GM23338 (cell line): ENCODE measurements at regions not wholly inside any gene's neighbourhood (a gene's known extent, or its start where the extent isn't known, plus 50 kb on each side); places are given as distances from the start of the nearest gene placed in this dataset.
"Not testable (repeated sequence)": the region's sequence is repeated elsewhere in the genome, so short reads cannot be mapped to it uniquely, and the experiment has no call there.

ENCODE experiments used
- EZH2 ChIP-seq: fragments of 200-600 bp; sonication (generic); IDR thresholded peaks from one replicate; pipeline ENCODE4 v1.8.0; 2017; ENCODE audit warnings: antibody characterized with exemption, mild to moderate bottlenecking, low read depth; ENCODE audit not compliant: unreplicated experiment
- NANOG ChIP-seq: IDR thresholded peaks from 2 replicates; pipeline ENCODE4 v1.6.1; 2016; ENCODE audit warnings: antibody characterized with exemption, borderline replicate concordance
- POLR2AphosphoS5 ChIP-seq: IDR thresholded peaks from 2 replicates; pipeline ENCODE4 v1.6.1; 2016; ENCODE audit warnings: antibody characterized with exemption, low read depth
- ZNF114 ChIP-seq: fragments of 250-450 bp; sonication (Bioruptor Pico); IDR thresholded peaks from 2 replicates; pipeline ENCODE4 v1.5.0; 2020; ENCODE audit warnings: mild to moderate bottlenecking, moderate library complexity
- ZNF462 ChIP-seq: fragments of 250-450 bp; sonication (Bioruptor Pico); IDR thresholded peaks from 2 replicates; pipeline ENCODE4 v1.5.0; 2020; ENCODE audit warnings: mild to moderate bottlenecking, moderate library complexity
- TF ChIP-seq, protein P1 (sequence below), 2 experiments: fragments of 200-600 bp in 1 of 2; sonication (generic) in 1 of 2; conservative IDR thresholded peaks; 2 replicates each; pipeline versions ENCODE4 v1.5.1 to v1.6.1; 2016 to 2017; ENCODE audit warnings: antibody characterized with exemption in 2 of 2, low read depth in 2 of 2, mild to moderate bottlenecking in 2 of 2, moderate library complexity in 1 of 2
- TF ChIP-seq, protein P2 (sequence below): IDR thresholded peaks from 2 replicates; pipeline ENCODE4 v1.6.1; 2016; ENCODE audit warnings: antibody characterized with exemption

DNA sequence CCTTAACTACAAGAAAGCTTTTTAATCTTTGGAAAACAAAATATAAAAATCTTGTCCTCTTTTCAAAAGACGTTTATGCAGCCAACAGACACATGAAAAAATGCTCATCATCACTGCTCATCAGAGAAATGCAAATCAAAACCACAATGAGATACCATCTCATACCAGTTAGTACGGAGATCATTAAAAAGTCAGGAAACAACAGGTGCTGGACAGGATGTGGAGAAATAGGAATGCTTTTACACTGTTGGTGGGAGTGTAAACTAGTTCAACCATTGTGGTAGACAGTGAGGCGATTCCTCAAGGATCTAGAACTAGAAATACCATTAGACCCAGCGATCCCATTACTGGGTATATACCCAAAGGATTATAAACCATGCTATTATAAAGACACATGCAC is 1255.0 kb downstream of the ROBO1 start:
- TF ChIP-seq, protein P1, sequence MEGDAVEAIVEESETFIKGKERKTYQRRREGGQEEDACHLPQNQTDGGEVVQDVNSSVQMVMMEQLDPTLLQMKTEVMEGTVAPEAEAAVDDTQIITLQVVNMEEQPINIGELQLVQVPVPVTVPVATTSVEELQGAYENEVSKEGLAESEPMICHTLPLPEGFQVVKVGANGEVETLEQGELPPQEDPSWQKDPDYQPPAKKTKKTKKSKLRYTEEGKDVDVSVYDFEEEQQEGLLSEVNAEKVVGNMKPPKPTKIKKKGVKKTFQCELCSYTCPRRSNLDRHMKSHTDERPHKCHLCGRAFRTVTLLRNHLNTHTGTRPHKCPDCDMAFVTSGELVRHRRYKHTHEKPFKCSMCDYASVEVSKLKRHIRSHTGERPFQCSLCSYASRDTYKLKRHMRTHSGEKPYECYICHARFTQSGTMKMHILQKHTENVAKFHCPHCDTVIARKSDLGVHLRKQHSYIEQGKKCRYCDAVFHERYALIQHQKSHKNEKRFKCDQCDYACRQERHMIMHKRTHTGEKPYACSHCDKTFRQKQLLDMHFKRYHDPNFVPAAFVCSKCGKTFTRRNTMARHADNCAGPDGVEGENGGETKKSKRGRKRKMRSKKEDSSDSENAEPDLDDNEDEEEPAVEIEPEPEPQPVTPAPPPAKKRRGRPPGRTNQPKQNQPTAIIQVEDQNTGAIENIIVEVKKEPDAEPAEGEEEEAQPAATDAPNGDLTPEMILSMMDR (conservative IDR thresholded peaks at IDR 0.05; ENCODE audit: low read depth in 2 of 2), result not testable (repeated sequence)
- TF ChIP-seq EZH2; ZNF462 (CRISPR knock-in tag); ZNF114 (CRISPR knock-in tag); POLR2AphosphoS5; NANOG: not testable (repeated sequence)
- TF ChIP-seq, protein P2, sequence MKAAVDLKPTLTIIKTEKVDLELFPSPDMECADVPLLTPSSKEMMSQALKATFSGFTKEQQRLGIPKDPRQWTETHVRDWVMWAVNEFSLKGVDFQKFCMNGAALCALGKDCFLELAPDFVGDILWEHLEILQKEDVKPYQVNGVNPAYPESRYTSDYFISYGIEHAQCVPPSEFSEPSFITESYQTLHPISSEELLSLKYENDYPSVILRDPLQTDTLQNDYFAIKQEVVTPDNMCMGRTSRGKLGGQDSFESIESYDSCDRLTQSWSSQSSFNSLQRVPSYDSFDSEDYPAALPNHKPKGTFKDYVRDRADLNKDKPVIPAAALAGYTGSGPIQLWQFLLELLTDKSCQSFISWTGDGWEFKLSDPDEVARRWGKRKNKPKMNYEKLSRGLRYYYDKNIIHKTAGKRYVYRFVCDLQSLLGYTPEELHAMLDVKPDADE, result not testable (repeated sequence)
